CD4-positive, alpha-beta T cell treated with Interleukin-4 for 4 hours (primary cell): ENCODE measurements at regions not wholly inside any gene's neighbourhood (a gene's known extent, or its start where the extent isn't known, plus 50 kb on each side); places are given as distances from the start of the nearest gene placed in this dataset.

Experiments
- DNase-seq: peaks from one replicate; pipeline ENCODE4 v3.0.0-alpha.2; 2020

GRCh38 chr9:79377339-79377855 lies 194.4 kb upstream of the TLE4 start:
- DNase-seq: no peak

DNA sequence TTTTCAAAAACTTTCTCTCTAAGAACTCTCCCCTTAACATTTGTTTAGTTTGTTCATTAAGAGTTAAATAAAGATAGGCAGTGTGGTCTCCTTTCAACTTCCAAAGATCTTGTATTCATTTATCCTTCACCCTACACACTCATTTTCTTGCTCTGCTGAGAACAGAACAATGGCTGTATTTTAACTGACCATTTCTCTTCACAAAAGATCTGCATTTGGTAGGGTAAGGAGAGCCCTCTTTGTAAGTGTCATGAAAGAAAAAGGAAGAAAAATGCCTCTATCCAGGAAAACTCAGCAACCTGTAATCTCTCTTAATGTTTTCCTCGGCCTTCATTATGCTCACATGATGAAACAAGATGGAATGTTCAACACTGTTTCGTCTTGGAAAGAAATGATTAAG lies 193.7 kb upstream of the TLE4 start:
- DNase-seq: no peak

DNA sequence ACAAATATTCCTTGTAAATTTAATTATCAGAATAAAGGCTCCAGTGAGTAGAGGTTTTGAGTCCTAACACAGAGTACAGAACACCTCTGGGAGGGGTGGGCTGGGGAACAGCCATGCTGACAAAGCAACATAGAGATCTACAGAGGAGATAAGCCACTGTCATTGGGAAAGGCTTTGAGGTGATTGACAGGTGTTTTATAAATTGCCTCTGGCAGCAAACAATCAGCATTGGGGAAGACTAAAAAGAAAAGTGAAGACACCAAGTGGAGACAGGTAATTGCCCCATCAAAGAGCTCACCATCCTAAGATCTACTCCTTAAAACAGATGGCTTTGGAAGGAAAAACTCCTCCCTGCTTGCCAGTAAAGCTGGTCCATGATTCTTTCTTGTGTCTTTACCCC lies 189.7 kb upstream of the TLE4 start:
- no peak for DNase-seq

DNA sequence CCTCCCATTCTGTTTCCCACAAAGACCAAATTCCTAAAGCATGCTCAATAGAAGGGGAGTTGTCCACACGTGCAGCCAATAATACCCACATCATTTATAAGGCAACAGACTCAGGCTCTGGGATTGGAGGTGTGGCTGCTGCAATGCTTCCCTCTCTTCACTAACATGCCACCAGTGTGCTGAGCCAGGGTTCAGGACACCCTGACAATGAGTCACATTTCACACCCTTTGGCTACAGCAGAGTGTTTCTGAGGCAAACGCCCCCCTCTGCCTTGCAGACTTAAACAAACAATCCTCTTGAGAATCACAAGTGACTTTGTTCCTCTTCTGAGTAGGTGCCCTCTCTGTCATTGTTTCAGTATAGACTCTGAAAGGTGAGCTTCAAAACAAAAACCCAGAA lies 189.3 kb upstream of the TLE4 start:
- no peak for DNase-seq

- no peak for DNase-seq
Measured at GRCh38 chr9:79383096-79383495, 188.7 kb upstream of the TLE4 start.

DNA sequence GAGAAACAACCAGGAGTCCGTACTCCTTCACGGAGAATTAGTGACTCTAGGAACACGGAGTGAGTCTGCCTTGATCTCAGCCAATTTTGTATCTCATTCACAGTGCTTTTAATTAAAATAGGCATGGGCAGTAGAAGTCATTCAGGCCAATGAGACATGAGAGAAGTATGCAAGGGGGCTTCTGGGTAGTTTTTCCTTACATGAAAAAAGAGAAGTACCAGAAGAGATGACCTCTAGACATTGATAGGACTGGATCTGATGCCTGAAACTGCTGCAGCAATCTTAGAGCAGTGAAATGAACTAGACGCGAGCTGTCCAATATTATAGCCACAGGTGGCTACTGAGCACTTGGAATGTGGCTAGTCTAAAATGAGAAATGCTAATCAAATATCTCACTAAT lies 187.7 kb upstream of the TLE4 start:
- no peak for DNase-seq

- no peak for DNase-seq
Measured at GRCh38 chr9:79384501-79384900, 187.3 kb upstream of the TLE4 start.

DNA sequence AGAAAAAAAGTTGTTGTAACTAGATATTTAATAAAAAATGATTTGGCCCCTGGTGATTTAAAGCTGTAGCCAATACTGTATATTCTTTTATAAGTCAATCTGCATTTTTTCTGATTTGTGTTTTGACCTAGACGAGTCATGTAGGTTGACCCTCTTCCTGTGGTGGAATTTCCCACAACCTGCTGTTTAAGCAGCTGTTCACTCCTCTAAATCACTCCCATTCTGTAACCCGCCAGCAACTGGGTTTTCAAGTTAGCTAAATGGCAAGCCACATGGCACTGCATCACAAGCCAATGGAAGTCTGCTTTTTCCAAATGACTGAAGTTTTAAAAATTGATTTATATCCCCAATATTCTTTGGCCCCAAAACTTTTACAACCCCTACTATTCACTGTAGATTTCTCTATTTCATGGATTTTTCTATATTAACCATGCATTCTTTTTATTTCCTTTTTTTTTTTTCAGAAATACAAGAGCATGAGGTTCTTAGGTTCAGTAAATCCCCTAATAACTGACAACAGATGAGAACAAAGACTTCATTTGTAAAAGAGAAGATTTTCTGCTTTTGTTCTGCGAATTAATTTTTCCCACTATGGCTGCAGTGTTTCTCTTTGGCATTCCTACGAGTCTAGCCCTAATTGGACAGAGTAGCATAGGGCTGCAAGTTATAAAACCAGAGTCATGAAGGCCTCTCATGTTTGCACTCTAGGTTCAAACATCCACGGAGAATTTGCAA lies 184.5 kb upstream of the TLE4 start:
- no peak for DNase-seq

- DNase-seq: no peak
Measured at GRCh38 chr9:79390077-79390698, 181.6 kb upstream of the TLE4 start.

DNA sequence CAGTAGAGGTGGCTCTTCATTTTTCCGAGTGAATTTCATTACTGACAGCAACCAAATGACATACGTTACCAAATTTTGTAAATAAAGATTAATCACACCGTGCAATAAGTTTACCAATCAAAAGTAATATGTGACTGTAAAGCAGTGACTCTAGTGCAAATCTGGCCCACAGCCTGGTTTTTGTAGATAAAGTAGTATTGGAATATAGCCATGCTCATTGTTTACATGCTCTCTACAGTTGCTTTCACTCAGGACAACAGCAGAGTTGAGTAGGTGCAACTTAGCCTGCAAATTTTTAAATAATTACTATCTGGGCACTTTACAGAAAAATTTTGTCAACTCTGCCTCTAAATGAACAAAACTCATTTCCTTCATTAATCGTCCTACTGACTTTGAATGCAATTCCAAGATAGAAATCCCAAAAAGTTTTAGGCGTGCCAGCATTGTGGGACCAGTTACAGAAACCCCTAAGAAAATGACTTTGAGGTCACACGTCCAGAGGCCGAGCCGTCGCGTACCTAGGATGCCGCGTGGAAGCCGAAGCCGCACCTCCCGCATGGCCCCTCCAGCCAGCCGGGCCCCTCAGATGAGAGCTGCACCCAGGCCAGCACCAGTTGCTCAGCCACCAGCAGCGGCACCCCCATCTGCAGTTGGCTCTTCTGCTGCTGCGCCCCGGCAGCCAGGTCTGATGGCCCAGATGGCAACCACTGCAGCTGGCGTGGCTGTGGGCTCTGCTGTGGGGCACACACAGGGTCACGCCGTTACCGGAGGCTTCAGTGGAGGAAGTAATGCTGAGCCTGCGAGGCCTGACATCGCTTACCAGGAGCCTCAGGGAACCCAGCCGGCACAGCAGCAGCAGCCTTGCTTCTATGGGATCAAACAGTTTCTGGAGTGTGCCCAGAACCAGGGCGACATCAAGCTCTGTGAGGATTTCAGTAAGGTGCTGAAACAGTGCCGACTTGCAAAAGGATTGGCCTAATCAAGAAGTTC lies 180.7 kb upstream of the TLE4 start:
- no peak for DNase-seq

DNA sequence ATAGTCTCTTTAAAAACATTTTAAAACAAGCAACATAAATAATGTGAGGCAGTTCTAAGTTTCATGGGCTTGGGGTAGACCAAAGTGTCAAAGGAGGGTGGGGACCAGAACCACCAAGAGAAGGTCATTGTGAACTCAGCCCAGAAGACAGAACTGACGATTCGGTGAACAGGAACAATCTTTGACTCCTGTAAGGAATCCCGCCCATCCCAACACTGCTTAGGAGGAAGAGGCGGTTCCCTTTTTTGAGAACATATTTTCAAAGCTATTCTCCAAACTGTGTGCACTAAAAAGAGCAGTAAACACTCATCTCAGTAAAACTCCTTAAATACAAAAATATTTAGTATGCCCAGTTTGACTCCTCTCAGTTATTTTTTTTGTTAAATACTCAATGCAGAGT lies 176.5 kb upstream of the TLE4 start:
- DNase-seq: no peak

DNA sequence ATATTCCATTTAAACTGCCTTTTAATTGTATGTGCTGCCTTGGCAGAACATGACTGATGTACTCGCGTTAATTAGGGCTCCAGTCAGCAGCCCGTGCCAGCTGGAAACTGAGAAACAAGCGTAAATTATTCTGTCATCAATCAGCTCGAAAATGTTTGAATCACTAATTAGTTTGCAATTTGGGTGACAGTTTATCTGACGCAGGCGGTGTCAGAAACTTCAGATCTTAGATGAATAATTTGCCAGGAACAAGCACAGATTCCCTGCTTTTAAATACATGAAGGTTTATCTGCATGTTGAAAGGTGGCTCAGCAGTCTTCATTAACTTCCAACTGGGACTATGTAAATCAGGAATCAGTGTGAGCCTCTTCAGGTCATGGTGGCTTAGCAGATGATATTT lies 176.0 kb upstream of the TLE4 start:
- no peak for DNase-seq

DNA sequence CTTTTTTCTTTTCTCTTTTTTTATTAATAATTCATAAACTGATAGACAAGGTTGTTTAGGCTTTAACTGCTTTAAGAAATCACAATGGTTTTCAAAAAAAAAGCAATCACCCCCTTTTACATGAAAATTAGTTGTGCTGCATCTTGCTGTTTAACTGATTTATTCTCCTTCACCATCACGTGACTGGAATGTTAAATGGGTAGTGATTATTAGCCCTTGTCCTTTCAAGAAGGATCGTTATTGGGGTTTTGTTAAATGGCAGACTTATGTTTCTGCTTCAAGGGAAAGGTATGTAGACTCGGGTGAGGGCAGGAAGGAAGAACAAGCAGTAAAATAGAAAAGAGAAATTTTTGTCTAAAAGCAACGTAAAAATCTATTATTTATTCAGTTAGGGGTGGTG lies 175.6 kb upstream of the TLE4 start:
- DNase-seq: no peak

- DNase-seq: no peak
Measured at GRCh38 chr9:79403495-79403894, 168.3 kb upstream of the TLE4 start.

GRCh38 chr9:79408200-79408599 lies 163.6 kb upstream of the TLE4 start:
- DNase-seq: no peak

DNA sequence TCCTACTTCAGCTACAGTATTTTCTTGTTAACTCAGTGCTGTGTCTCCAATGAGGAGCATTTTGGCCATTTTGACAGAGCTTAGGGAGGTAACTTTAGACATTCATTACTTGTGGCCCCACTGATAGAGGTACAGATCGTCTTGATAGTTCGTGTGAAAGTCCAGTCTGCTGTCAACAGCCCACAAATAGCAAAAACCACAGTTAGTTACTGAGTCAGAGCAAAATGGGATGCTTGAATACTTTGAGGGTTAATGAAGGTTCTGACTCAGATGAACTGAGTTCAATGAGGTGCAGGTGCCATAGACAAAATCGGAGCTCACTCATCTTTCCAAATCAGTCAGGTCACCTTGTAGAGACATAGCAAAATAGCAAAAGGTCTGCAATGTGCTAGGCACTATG lies 163.1 kb upstream of the TLE4 start:
- DNase-seq: no peak

DNA sequence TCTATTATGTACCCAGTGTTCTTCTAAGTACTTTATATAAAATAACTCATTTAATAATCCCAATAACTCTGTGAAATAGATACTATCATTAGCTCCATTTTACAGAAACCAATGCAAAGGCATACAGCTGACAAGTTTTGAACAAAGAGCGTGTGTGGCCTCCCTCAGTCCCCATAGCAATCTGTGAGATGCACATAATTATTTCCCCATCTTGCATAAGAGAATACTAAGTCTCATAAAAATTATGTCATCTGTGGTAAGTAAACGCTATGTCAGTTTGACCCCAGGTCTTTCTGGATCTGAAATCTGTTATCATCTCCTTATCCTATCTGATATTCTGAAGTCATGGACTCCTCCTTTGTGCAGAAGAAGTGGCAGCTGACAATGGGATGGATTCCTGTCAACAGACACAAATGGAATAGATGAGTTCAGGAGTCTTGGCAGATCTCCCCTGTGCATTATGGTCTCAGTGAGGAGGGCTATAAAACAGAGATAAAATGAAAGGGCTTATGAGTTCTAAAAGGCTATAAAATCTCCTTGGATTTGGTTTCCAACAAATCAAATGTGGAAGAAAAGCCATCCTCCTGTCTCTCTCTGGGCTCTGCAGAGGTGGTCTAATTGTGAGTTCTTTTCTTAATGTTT lies 162.5 kb upstream of the TLE4 start:
- no peak for DNase-seq

GRCh38 chr9:79425840-79426239 lies 145.9 kb upstream of the TLE4 start:
- DNase-seq: no peak

DNA sequence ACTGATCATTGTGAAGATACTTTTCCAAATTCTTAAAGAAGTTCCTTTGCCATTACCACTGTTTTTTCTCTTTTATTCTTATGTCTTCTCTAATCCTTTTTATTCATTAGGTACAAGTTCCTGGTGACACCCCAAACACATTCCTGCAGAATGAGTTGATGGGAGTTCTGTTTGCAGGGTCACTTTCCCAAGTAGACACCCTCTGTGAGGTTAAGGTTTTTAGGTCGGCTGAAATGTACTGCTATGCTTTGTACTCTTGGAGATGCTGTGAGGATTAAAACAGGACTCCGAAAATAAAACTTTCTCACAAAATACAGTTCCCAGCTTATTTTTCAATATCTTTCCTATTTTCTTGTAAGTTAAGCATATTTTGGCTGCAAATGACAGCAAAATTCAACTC lies 143.3 kb upstream of the TLE4 start:
- DNase-seq: no peak

DNA sequence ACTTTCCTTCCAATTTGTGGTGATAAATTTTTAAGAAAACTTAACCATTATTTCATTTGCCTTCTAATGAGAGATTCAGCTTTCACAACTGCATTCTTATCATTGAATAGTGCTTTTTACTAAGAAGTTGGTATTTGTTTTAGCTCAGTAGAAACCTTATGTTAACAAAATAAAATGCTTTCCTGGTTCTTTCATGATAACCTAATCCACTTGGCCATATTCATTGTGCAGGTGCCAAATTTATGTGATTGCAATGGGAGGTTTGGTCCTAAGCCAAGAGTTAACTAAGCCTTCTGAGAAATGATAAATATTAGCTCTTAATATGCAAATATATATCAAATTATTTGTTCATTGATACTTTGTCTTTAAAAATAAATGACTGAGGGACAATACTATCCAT lies 141.1 kb upstream of the TLE4 start:
- DNase-seq: no peak

DNA sequence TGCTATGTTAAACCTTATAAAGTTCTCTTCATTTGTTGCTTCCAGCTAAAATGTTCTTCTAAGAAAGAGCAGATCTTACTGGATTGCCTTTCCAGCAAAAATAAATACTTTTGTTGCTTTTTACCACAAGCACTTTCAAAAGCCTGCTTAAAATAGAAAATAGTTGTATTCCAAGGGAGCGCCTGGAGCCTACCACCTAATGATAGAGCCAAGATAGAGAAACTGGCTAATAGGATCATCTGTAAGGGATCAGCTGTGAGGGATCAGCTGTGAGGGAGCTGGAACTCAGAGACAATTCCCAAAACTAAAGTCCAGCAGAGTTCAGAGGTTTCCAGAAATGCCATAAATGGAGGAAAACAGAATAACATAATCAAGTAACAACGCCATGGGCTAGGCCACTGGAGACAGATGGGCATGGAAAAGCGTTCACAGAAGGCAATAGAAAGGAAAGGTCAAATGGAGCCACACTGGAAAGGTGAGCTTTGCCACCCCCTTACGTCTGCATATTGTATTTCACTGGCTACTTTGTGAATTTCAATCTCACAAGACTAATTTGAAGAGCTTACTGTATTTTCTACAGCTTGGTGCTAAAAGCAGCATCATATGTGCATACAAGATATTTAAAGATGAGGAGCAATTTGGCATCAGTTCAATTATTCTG lies 140.6 kb upstream of the TLE4 start:
- DNase-seq: no peak

DNA sequence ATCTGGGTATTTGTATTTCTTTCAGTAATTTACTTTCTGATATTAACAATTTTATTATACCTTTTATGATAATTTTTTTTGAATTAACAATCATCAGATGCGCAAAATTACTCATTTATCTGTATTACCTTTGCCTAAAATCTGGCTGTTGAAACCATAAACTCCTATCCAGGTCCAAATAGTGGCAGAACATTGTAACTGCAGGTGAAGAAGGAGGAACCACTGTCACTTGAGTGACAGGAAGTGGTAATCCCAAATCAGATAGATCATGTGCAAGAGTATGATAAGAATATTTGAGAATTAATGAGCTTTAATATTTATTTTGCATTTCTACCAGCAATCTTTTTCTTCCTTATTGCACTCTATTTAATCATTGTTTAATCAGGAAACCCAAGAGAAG lies 139.3 kb upstream of the TLE4 start:
- DNase-seq: no peak

DNA sequence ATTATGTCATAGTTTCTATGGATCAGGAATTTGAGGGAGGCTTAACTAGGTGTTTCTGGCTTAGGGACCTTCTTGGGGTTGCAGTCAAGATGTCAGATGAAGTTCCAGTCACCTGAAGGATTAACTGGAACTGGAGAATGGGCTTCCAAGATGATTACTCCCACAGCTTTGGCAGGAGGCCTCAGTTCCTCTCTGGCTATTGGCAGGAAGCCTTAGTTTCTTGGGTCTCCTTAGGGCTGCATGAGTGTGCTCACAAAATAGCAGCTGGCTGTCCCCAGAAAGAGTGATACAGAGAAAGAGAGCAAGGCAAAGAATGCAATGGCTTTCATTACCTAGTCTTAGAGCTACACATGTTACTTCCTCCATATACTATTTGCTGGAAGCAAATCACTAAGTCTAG lies 138.1 kb upstream of the TLE4 start:
- no peak for DNase-seq
